HEK293 (cell line): ENCODE measurements at regions not wholly inside any gene's neighbourhood (a gene's known extent, or its start where the extent isn't known, plus 50 kb on each side); places are given as distances from the start of the nearest gene placed in this dataset.

Source experiments
- CTCF ChIA-PET: fragments of 350-600 bp; formaldehyde crosslinking; extraction: SDS; loops from one replicate; lab custom pipeline; 2021; ENCODE audit warnings: antibody characterized with exemption; lab: Yijun Ruan, JAX
- POLR2A ChIA-PET: fragments of 300-600 bp; formaldehyde crosslinking; extraction: SDS; loops from one replicate; lab custom pipeline; 2020; ENCODE audit warnings: antibody characterized with exemption, inconsistent platforms; lab: Yijun Ruan, JAX
- H3K27ac ChIP-seq: fragments of 200-500 bp; sonication (Bioruptor generic); 2 replicates; pipeline ENCODE4 v1.5.1; 2014; ENCODE audit warnings: low read depth, low read length, control low read depth, inconsistent platforms; ENCODE audit errors: extremely low read depth
- H3K36me3 ChIP-seq, 2 experiments: fragments of 200-500 bp in 1 of 2; sonication (Bioruptor generic) in 1 of 2; 1 replicate in 1 of 2; 2 replicates in 1 of 2; pipeline ENCODE4 v1.5.1; 2014 to 2017; ENCODE audit warnings: inconsistent platforms in 2 of 2, low read length in 2 of 2; ENCODE audit not compliant: control insufficient read depth in 2 of 2, insufficient read depth in 1 of 2
- H3K4me1 ChIP-seq: fragments of 200-500 bp; sonication (Bioruptor generic); 2 replicates; pipeline ENCODE4 v1.5.1; 2014; ENCODE audit warnings: mild to moderate bottlenecking, low read length, inconsistent platforms; ENCODE audit not compliant: control insufficient read depth, insufficient read depth
- H3K4me3 ChIP-seq: 2 replicates; pipeline ENCODE4 v1.5.1; 2011; ENCODE audit warnings: low read depth, mild to moderate bottlenecking, control low read depth, low read length, moderate library complexity
- H3K9me3 ChIP-seq: fragments of 200-500 bp; sonication (Bioruptor generic); 2 replicates; pipeline ENCODE4 v1.5.1; 2014; ENCODE audit warnings: low read depth, low read length, inconsistent platforms; ENCODE audit not compliant: control insufficient read depth, insufficient read depth
- HIC1 ChIP-seq: fragments of 450-650 bp; formaldehyde crosslinking; IDR thresholded peaks from 2 replicates; pipeline ENCODE4 v1.5.1; 2016; ENCODE audit warnings: missing biosample characterization, missing genetic modification characterization
- KLF1 ChIP-seq: fragments of 450-650 bp; formaldehyde crosslinking; IDR thresholded peaks from 2 replicates; pipeline ENCODE4 v1.5.1; 2016; ENCODE audit warnings: missing biosample characterization, missing genetic modification characterization
- MYNN ChIP-seq: fragments of 450-650 bp; formaldehyde crosslinking; IDR thresholded peaks from 2 replicates; pipeline ENCODE4 v1.5.1; 2016; ENCODE audit warnings: missing biosample characterization, missing genetic modification characterization, borderline replicate concordance
- MZF1 ChIP-seq: fragments of 450-650 bp; formaldehyde crosslinking; IDR thresholded peaks from 2 replicates; pipeline ENCODE4 v1.5.1; 2017; ENCODE audit warnings: missing biosample characterization, missing genetic modification characterization, borderline replicate concordance
- PRDM4 ChIP-seq: fragments of 450-650 bp; formaldehyde crosslinking; IDR thresholded peaks from 2 replicates; pipeline ENCODE4 v1.5.1; 2017; ENCODE audit warnings: missing biosample characterization, missing genetic modification characterization
- ZNF112 ChIP-seq: fragments of 450-650 bp; formaldehyde crosslinking; IDR thresholded peaks from 2 replicates; pipeline ENCODE4 v1.5.0; 2017; ENCODE audit warnings: missing biosample characterization, missing genetic modification characterization
- ZNF140 ChIP-seq: fragments of 450-650 bp; formaldehyde crosslinking; IDR thresholded peaks from 2 replicates; pipeline ENCODE4 v1.5.1; 2016; ENCODE audit warnings: missing biosample characterization, missing genetic modification characterization
- ZNF202 ChIP-seq: fragments of 450-650 bp; formaldehyde crosslinking; IDR thresholded peaks from 2 replicates; pipeline ENCODE4 v1.5.1; 2016; ENCODE audit warnings: missing biosample characterization, missing genetic modification characterization, borderline replicate concordance
- ZNF211 ChIP-seq: fragments of 450-650 bp; formaldehyde crosslinking; IDR thresholded peaks from 2 replicates; pipeline ENCODE4 v1.5.1; 2016; ENCODE audit warnings: low read depth, missing biosample characterization, missing genetic modification characterization
- ZNF366 ChIP-seq: fragments of 450-650 bp; formaldehyde crosslinking; conservative IDR thresholded peaks from 2 replicates; pipeline ENCODE4 v1.5.1; 2016; ENCODE audit warnings: missing biosample characterization, missing genetic modification characterization
- ZNF555 ChIP-seq: fragments of 450-650 bp; formaldehyde crosslinking; conservative IDR thresholded peaks from 2 replicates; pipeline ENCODE4 v1.5.1; 2017; ENCODE audit warnings: missing biosample characterization, mild to moderate bottlenecking, missing genetic modification characterization, inconsistent platforms
- ZNF580 ChIP-seq: fragments of 450-650 bp; formaldehyde crosslinking; IDR thresholded peaks from 2 replicates; pipeline ENCODE4 v1.5.1; 2016; ENCODE audit warnings: missing biosample characterization, missing genetic modification characterization
- ZNF654 ChIP-seq: fragments of 450-650 bp; formaldehyde crosslinking; IDR thresholded peaks from 2 replicates; pipeline ENCODE4 v1.5.1; 2016; ENCODE audit warnings: low read depth, missing biosample characterization, missing genetic modification characterization
- ZNF660 ChIP-seq: fragments of 450-650 bp; IDR thresholded peaks from 2 replicates; pipeline ENCODE4 v1.5.1; 2018; ENCODE audit warnings: missing biosample characterization, mild to moderate bottlenecking, missing genetic modification characterization
- ZNF664 ChIP-seq: fragments of 450-650 bp; formaldehyde crosslinking; IDR thresholded peaks from 2 replicates; pipeline ENCODE4 v1.5.1; 2016; ENCODE audit warnings: missing biosample characterization, missing genetic modification characterization
- TF ChIP-seq, protein P1 (sequence below): fragments of 450-650 bp; formaldehyde crosslinking; IDR thresholded peaks from 2 replicates; pipeline ENCODE4 v1.5.1; 2016; ENCODE audit warnings: missing biosample characterization, missing genetic modification characterization, borderline replicate concordance
- TF ChIP-seq, protein P2 (sequence below): fragments of 450-650 bp; IDR thresholded peaks from 2 replicates; pipeline ENCODE4 v1.5.1; 2018; ENCODE audit warnings: missing biosample characterization, mild to moderate bottlenecking, missing genetic modification characterization
- TF ChIP-seq, protein P3 (sequence below): fragments of 450-650 bp; formaldehyde crosslinking; IDR thresholded peaks from 2 replicates; pipeline ENCODE4 v1.5.0; 2017; ENCODE audit warnings: missing biosample characterization, missing genetic modification characterization, borderline replicate concordance
- TF ChIP-seq, protein P4 (sequence below): fragments of 450-650 bp; formaldehyde crosslinking; IDR thresholded peaks from 2 replicates; pipeline ENCODE4 v1.5.1; 2017; ENCODE audit warnings: missing biosample characterization, missing genetic modification characterization

DNA sequence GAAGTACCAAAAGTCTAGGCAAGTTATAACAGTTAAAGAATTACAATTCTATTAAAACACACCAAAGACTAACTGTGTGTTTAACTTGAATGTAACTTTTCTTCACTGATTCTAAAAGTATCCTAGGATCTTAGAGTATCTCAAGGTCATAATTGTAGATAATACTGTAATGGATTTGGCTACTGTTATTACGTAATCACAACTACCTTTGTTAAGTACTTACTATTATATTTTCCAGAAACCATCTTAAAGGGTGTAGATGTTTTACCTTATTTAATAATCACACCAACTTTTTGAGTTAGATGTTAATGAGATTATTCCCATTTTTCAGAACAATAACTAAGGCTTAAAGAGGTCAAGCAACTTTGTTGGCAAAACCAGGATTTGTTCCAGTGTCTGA, 161.3 kb upstream of the REG3A start:
- TF ChIP-seq HIC1 (tag by site-specific recombination) (no peak), KLF1 (no peak), ZNF654 (tag by site-specific recombination) (no peak), ZNF112 (tag by site-specific recombination) (no peak), ZNF660 (tag by site-specific recombination) (no peak), ZNF664 (tag by site-specific recombination) (no peak)
- TF ChIP-seq, protein P1, sequence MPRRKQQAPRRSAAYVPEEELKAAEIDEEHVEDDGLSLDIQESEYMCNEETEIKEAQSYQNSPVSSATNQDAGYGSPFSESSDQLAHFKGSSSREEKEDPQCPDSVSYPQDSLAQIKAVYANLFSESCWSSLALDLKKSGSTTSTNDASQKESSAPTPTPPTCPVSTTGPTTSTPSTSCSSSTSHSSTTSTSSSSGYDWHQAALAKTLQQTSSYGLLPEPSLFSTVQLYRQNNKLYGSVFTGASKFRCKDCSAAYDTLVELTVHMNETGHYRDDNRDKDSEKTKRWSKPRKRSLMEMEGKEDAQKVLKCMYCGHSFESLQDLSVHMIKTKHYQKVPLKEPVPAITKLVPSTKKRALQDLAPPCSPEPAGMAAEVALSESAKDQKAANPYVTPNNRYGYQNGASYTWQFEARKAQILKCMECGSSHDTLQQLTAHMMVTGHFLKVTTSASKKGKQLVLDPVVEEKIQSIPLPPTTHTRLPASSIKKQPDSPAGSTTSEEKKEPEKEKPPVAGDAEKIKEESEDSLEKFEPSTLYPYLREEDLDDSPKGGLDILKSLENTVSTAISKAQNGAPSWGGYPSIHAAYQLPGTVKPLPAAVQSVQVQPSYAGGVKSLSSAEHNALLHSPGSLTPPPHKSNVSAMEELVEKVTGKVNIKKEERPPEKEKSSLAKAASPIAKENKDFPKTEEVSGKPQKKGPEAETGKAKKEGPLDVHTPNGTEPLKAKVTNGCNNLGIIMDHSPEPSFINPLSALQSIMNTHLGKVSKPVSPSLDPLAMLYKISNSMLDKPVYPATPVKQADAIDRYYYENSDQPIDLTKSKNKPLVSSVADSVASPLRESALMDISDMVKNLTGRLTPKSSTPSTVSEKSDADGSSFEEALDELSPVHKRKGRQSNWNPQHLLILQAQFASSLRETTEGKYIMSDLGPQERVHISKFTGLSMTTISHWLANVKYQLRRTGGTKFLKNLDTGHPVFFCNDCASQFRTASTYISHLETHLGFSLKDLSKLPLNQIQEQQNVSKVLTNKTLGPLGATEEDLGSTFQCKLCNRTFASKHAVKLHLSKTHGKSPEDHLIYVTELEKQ = no peak
- TF ChIP-seq, protein P2, sequence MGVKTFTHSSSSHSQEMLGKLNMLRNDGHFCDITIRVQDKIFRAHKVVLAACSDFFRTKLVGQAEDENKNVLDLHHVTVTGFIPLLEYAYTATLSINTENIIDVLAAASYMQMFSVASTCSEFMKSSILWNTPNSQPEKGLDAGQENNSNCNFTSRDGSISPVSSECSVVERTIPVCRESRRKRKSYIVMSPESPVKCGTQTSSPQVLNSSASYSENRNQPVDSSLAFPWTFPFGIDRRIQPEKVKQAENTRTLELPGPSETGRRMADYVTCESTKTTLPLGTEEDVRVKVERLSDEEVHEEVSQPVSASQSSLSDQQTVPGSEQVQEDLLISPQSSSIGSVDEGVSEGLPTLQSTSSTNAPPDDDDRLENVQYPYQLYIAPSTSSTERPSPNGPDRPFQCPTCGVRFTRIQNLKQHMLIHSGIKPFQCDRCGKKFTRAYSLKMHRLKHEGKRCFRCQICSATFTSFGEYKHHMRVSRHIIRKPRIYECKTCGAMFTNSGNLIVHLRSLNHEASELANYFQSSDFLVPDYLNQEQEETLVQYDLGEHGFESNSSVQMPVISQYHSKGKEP (tag by site-specific recombination) = no peak
- TF ChIP-seq, protein P3, sequence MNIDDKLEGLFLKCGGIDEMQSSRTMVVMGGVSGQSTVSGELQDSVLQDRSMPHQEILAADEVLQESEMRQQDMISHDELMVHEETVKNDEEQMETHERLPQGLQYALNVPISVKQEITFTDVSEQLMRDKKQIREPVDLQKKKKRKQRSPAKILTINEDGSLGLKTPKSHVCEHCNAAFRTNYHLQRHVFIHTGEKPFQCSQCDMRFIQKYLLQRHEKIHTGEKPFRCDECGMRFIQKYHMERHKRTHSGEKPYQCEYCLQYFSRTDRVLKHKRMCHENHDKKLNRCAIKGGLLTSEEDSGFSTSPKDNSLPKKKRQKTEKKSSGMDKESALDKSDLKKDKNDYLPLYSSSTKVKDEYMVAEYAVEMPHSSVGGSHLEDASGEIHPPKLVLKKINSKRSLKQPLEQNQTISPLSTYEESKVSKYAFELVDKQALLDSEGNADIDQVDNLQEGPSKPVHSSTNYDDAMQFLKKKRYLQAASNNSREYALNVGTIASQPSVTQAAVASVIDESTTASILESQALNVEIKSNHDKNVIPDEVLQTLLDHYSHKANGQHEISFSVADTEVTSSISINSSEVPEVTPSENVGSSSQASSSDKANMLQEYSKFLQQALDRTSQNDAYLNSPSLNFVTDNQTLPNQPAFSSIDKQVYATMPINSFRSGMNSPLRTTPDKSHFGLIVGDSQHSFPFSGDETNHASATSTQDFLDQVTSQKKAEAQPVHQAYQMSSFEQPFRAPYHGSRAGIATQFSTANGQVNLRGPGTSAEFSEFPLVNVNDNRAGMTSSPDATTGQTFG = no peak
- TF ChIP-seq, protein P4, sequence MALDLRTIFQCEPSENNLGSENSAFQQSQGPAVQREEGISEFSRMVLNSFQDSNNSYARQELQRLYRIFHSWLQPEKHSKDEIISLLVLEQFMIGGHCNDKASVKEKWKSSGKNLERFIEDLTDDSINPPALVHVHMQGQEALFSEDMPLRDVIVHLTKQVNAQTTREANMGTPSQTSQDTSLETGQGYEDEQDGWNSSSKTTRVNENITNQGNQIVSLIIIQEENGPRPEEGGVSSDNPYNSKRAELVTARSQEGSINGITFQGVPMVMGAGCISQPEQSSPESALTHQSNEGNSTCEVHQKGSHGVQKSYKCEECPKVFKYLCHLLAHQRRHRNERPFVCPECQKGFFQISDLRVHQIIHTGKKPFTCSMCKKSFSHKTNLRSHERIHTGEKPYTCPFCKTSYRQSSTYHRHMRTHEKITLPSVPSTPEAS (tag by site-specific recombination) = no peak
- Histone ChIP-seq H3K36me3 (no peaks in the 10 kb centered on the region), H3K9me3 (no peaks in the 10 kb centered on the region), H3K4me1 (no peaks in the 10 kb centered on the region), H3K27ac (no peak overlapping the region), H3K4me3 (no peak overlapping the region)
- ChIA-PET POLR2A (no interaction called here), CTCF (no interaction called here)

GRCh38 chr2:79294994-79295393, 135.4 kb upstream of the REG3A start:
- ChIA-PET POLR2A (no interaction called here), CTCF (no interaction called here)
- TF ChIP-seq ZNF555 (tag by site-specific recombination) (no peak), MYNN (no peak), ZNF366 (tag by site-specific recombination) (no peak), PRDM4 (tag by site-specific recombination) (no peak), ZNF211 (tag by site-specific recombination) (no peak), ZNF580 (tag by site-specific recombination) (no peak), ZNF202 (tag by site-specific recombination) (no peak), MZF1 (tag by site-specific recombination) (no peak), ZNF140 (tag by site-specific recombination) (no peak)

More at GRCh38 chr2:79294994-79295393, 135.4 kb upstream of the REG3A start:
- H3K4me1 ChIP-seq = no peaks in the 10 kb centered on the region
- H3K4me3 ChIP-seq = no peak overlapping the region
- no peaks in the 10 kb centered on the region for H3K9me3 ChIP-seq
- H3K27ac ChIP-seq = no peak overlapping the region
- no peaks in the 10 kb centered on the region for H3K36me3 ChIP-seq
